ENCODE measurements at regions not wholly inside any gene's neighbourhood (a gene's known extent, or its start where the extent isn't known, plus 50 kb on each side); places are given as distances from the start of the nearest gene placed in this dataset.

DNA sequence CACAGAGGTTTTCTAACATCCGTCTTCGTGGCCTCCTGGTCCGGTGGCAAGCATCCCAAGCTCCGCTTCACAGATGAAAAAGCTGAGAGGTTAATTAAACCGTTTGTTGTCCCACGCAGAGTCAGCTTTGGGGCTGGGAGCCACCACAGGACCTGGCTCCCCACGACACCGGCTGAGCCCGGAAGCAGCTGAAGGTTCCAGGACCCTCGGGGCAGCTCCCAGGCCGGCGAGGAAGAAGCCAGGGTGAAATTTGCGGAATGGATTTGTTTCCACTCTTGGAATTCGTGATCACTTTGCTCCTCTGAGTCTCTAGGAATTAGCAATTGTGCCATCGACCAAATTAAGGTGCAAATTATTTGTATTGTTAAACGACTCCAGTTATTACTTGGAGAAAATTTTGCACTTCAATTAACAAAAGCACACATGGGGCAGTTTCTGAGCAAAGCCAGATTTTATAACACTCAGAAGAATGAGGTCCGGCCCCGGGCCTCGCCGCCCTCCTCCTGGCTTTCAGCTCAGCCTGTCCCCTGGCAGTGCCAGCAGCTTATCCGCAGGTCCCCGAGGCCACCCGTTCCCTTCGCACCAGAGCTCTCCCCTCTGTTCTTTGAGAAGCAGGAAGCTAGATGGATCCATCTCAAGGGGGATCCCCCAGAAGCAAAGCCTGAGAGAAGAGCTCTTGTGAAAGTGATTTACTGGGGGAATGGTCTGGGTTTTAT is 69.1 kb downstream of the SIK1 start:
- peaks cover 0 to 19% of the 10 kb centered on the region in 2 donors for H3K4me1 ChIP-seq (ENCODE audit: control insufficient read depth in 2 of 2, insufficient read depth in 2 of 2, low read length in 1 of 2)
- H3K9me3 ChIP-seq (ENCODE audit: control insufficient read depth in 2 of 2, insufficient read depth in 1 of 2, low read depth in 1 of 2, low read length in 1 of 2) = no peaks in the 10 kb centered on the region
- no peaks in the 10 kb centered on the region for H3K36me3 ChIP-seq (ENCODE audit: control insufficient read depth in 2 of 2, insufficient read depth in 2 of 2, low read length in 1 of 2)
- H3K27me3 ChIP-seq (ENCODE audit: control insufficient read depth in 1 of 2, insufficient read depth in 2 of 2, low read length in 2 of 2) = no peaks in the 10 kb centered on the region
- no peak overlapping the region for H3K27ac ChIP-seq (ENCODE audit: low read depth in 2 of 2, low read length in 1 of 2)
- 88 to 91% methylated on average over 24 of the region's 24 CpGs for WGBS, 2 donors
- H3K4me3 ChIP-seq (ENCODE audit: low read depth in 1 of 2, low read length in 2 of 2) = no peak overlapping the region

DNA sequence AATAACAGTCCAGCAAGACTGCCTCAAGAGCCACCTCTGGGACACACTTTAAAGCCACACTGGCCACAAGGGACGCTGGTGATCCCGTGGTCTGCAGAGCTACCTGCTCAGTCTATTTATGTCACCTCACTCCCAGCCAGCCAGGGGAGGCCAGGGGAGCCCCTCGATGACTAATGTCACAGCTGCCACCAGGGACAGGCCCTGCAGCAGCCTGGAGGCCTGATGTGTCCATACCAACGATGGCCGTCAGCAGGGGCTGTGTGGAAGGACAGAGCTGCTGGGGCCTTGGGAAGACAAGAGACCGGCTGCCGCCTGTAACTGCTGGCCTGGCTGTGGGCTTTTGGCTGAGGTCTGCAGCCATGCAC is 71.0 kb downstream of the SIK1 start:
- Histone ChIP-seq H3K27ac (ENCODE audit: low read depth in 2 of 2, low read length in 1 of 2) (no peak overlapping the region), H3K36me3 (ENCODE audit: control insufficient read depth in 2 of 2, insufficient read depth in 2 of 2, low read length in 1 of 2) (no peaks in the 10 kb centered on the region), H3K4me3 (ENCODE audit: low read depth in 1 of 2, low read length in 2 of 2) (no peak overlapping the region), H3K27me3 (ENCODE audit: control insufficient read depth in 1 of 2, insufficient read depth in 2 of 2, low read length in 2 of 2) (no peaks in the 10 kb centered on the region), H3K4me1 (ENCODE audit: control insufficient read depth in 2 of 2, insufficient read depth in 2 of 2, low read length in 1 of 2) (peaks cover 0 to 10% of the 10 kb centered on the region in 2 donors), H3K9me3 (ENCODE audit: control insufficient read depth in 2 of 2, insufficient read depth in 1 of 2, low read depth in 1 of 2, low read length in 1 of 2) (no peaks in the 10 kb centered on the region)
- 83 to 84% methylated on average over 7 of the region's 7 CpGs for WGBS, 2 donors

DNA sequence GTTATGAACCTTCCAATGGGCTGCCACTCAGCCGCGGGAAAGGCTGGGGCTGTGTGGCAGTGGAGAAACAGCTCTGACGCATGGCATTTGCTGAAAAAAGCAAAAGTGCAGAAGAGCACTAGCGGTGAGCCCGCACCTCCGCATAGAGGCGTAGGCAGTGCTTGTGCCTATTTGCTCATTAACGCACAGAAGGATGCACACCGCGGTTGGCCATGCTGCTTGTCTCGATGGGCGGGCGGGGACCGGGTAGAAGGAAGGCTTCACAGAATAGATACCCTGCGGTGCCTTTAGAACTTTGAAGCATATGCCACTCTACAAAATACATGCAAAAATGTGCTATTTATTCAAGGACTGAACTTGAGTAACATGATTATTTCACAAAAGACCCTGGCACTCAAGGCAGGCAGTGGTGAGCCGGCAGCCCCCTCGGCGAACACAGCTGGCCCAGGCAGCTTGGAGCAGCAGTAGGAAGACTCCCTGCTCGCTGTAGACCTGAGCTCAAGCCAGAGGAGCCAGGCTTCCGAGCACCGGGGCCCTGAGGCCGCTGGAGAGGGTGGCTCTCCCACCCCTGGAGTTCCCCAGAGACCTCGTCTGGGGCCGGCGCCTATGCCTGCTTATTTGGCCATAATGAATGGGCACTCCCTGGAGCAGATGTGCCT is 71.5 kb downstream of the SIK1 start:
- H3K27me3 ChIP-seq (ENCODE audit: control insufficient read depth in 1 of 2, insufficient read depth in 2 of 2, low read length in 2 of 2) = no peaks in the 10 kb centered on the region
- H3K27ac ChIP-seq (ENCODE audit: low read depth in 2 of 2, low read length in 1 of 2) = no peak overlapping the region
- peaks cover 0 to 6% of the 10 kb centered on the region in 2 donors for H3K4me1 ChIP-seq (ENCODE audit: control insufficient read depth in 2 of 2, insufficient read depth in 2 of 2, low read length in 1 of 2)
- H3K9me3 ChIP-seq (ENCODE audit: control insufficient read depth in 2 of 2, insufficient read depth in 1 of 2, low read depth in 1 of 2, low read length in 1 of 2) = no peaks in the 10 kb centered on the region
- H3K36me3 ChIP-seq (ENCODE audit: control insufficient read depth in 2 of 2, insufficient read depth in 2 of 2, low read length in 1 of 2) = no peaks in the 10 kb centered on the region
- H3K4me3 ChIP-seq (ENCODE audit: low read depth in 1 of 2, low read length in 2 of 2) = no peak overlapping the region
- WGBS, 2 donors = 83 to 87% methylated on average over 25 of the region's 25 CpGs

GRCh38 chr21:43354666-43355065 is 72.3 kb downstream of the SIK1 start:
- H3K36me3 ChIP-seq (ENCODE audit: control insufficient read depth in 2 of 2, insufficient read depth in 2 of 2, low read length in 1 of 2) = no peaks in the 10 kb centered on the region
- WGBS, 2 donors = 91 to 92% methylated on average over 4 of the region's 4 CpGs
- peaks cover 0 to 5% of the 10 kb centered on the region in 2 donors for H3K4me1 ChIP-seq (ENCODE audit: control insufficient read depth in 2 of 2, insufficient read depth in 2 of 2, low read length in 1 of 2)
- no peak overlapping the region for H3K4me3 ChIP-seq (ENCODE audit: low read depth in 1 of 2, low read length in 2 of 2)
- no peaks in the 10 kb centered on the region for H3K27me3 ChIP-seq (ENCODE audit: control insufficient read depth in 1 of 2, insufficient read depth in 2 of 2, low read length in 2 of 2)
- H3K27ac ChIP-seq (ENCODE audit: low read depth in 2 of 2, low read length in 1 of 2) = no peak overlapping the region
- H3K9me3 ChIP-seq (ENCODE audit: control insufficient read depth in 2 of 2, insufficient read depth in 1 of 2, low read depth in 1 of 2, low read length in 1 of 2) = no peaks in the 10 kb centered on the region

DNA sequence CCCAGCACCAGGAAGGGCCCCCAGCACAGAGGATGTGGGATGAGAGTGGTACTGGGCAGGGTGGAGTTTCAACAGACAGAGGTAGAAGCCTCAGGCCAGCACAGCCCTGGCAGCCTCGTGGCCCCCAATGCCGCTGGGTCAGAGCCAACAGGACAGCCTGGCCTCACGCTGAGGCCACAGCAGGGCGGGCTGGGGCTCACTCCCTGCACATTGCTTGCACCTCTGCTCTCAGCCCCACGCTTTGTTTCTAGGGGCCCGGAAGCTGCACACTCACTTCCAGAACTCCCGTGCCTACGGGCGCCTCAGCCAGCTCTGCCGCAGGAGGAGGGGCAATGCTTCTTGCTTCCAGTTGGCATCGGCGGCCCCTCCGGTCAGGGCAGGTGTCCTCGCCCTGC is 72.9 kb downstream of the SIK1 start:
- H3K27me3 ChIP-seq (ENCODE audit: control insufficient read depth in 1 of 2, insufficient read depth in 2 of 2, low read length in 2 of 2) = no peaks in the 10 kb centered on the region
- H3K27ac ChIP-seq (ENCODE audit: low read depth in 2 of 2, low read length in 1 of 2) = no peak overlapping the region
- WGBS, 2 donors = 63 to 77% methylated on average over 14 of the region's 14 CpGs
- H3K36me3 ChIP-seq (ENCODE audit: control insufficient read depth in 2 of 2, insufficient read depth in 2 of 2, low read length in 1 of 2) = no peaks in the 10 kb centered on the region
- peaks cover 0 to 9% of the 10 kb centered on the region in 2 donors for H3K4me1 ChIP-seq (ENCODE audit: control insufficient read depth in 2 of 2, insufficient read depth in 2 of 2, low read length in 1 of 2)
- no peaks in the 10 kb centered on the region for H3K9me3 ChIP-seq (ENCODE audit: control insufficient read depth in 2 of 2, insufficient read depth in 1 of 2, low read depth in 1 of 2, low read length in 1 of 2)
- no peak overlapping the region for H3K4me3 ChIP-seq (ENCODE audit: low read depth in 1 of 2, low read length in 2 of 2)

DNA sequence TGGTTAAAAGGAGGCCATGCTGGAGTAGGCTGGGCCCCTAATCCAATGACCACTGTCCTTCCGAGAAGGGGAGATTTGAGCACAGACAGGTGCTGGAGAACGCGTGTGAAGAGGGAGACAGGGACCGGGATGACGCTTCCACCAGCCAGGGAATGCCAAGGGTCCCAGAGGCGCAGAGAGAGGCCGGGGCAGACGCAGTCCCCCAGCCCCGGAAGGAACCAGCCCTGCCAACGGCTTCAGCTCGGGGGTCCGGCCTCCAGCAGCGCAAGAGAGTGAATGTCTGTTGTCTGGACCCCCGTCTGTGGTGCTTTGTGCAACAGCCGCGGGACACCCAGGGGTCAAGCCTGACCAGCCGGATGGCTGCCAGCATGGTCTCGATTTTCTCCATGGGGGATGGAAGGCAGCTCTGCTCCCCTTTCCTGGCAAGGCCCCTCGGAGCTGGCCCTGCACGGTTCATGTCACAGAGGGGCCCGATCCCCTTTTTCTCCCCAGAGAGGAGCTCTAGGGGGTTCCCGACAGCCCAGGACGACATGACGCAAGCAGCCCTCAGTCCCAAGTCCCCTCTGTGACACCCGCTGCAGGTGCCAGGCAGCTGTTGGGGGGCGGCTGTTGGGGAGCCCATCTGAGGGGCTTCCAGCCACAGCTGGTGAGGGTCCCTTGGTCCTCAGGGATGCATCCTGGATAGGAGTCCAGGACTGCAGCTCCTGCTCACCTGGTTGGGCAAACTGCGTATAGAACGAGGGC is 73.5 kb downstream of the SIK1 start:
- Histone ChIP-seq H3K27me3 (ENCODE audit: control insufficient read depth in 1 of 2, insufficient read depth in 2 of 2, low read length in 2 of 2) (no peaks in the 10 kb centered on the region), H3K36me3 (ENCODE audit: control insufficient read depth in 2 of 2, insufficient read depth in 2 of 2, low read length in 1 of 2) (no peaks in the 10 kb centered on the region), H3K4me1 (ENCODE audit: control insufficient read depth in 2 of 2, insufficient read depth in 2 of 2, low read length in 1 of 2) (peaks cover 0 to 12% of the 10 kb centered on the region in 2 donors), H3K4me3 (ENCODE audit: low read depth in 1 of 2, low read length in 2 of 2) (no peak overlapping the region), H3K27ac (ENCODE audit: low read depth in 2 of 2, low read length in 1 of 2) (no peak overlapping the region), H3K9me3 (ENCODE audit: control insufficient read depth in 2 of 2, insufficient read depth in 1 of 2, low read depth in 1 of 2, low read length in 1 of 2) (no peaks in the 10 kb centered on the region)
- WGBS, 2 donors = 91 to 92% methylated on average over 27 to 28 of the region's 28 CpGs

DNA sequence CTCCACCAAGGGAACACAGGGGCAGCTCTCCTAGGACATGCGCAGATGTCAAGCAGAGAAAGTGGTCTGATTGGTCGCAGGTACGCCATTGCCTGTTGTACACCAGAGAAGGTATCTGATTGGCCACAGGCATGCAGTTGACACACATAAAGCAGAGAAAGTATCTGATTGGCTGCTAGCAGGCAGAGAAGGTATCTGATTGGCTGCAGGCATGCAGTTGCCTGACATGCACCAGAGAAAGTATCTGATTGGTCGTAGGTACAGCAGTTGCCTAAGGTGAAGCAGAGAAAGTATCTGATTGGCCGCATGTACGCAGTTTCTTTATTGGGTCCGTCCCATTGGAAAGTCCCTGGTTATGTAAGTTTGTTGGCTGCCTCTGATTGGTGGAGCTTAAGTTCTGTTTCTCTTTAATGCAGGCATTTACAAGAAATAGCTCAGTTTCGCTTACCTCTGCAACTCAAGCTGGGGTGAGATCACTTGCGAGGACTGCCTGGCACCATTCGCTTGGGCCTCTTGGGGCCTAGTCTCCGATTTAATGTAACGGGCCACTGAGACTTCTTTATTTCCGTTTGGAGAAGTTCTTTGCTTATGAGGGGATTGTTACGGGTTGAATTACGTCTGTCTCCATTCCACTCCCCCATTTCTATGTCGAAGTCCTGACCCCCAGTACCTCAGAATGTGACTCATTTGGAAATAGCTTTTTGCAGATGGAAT is 74.2 kb downstream of the SIK1 start:
- Histone ChIP-seq H3K27ac (ENCODE audit: low read depth in 2 of 2, low read length in 1 of 2) (no peak overlapping the region), H3K4me3 (ENCODE audit: low read depth in 1 of 2, low read length in 2 of 2) (no peak overlapping the region), H3K4me1 (ENCODE audit: control insufficient read depth in 2 of 2, insufficient read depth in 2 of 2, low read length in 1 of 2) (peaks cover 0 to 16% of the 10 kb centered on the region in 2 donors), H3K9me3 (ENCODE audit: control insufficient read depth in 2 of 2, insufficient read depth in 1 of 2, low read depth in 1 of 2, low read length in 1 of 2) (no peaks in the 10 kb centered on the region), H3K27me3 (ENCODE audit: control insufficient read depth in 1 of 2, insufficient read depth in 2 of 2, low read length in 2 of 2) (no peaks in the 10 kb centered on the region), H3K36me3 (ENCODE audit: control insufficient read depth in 2 of 2, insufficient read depth in 2 of 2, low read length in 1 of 2) (no peaks in the 10 kb centered on the region)
- 90 to 92% methylated on average over 16 of the region's 16 CpGs for WGBS, 2 donors

DNA sequence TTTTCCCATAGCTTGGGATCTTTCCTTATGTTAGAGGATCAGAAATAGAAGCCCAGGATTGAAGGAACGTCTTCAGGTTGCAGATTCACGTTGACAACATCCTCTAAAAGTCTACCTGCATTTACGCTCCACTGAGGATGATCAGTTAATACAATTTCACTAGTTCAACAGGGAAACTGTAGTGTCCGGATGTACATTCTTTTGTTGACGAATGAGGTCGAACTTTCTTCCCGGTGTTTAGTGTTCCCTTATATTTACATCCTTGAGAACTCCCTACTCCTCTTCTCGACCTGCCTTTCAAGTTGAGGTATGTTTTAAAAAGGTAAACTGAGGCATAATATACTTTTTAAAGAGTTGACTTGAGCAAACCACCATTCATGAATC is 74.8 kb downstream of the SIK1 start:
- Histone ChIP-seq H3K4me3 (ENCODE audit: low read depth in 1 of 2, low read length in 2 of 2) (no peak overlapping the region), H3K4me1 (ENCODE audit: control insufficient read depth in 2 of 2, insufficient read depth in 2 of 2, low read length in 1 of 2) (peaks cover 0 to 16% of the 10 kb centered on the region in 2 donors), H3K27me3 (ENCODE audit: control insufficient read depth in 1 of 2, insufficient read depth in 2 of 2, low read length in 2 of 2) (no peaks in the 10 kb centered on the region), H3K27ac (ENCODE audit: low read depth in 2 of 2, low read length in 1 of 2) (no peak overlapping the region), H3K9me3 (ENCODE audit: control insufficient read depth in 2 of 2, insufficient read depth in 1 of 2, low read depth in 1 of 2, low read length in 1 of 2) (no peaks in the 10 kb centered on the region), H3K36me3 (ENCODE audit: control insufficient read depth in 2 of 2, insufficient read depth in 2 of 2, low read length in 1 of 2) (no peaks in the 10 kb centered on the region)
- 91 to 93% methylated on average over 8 of the region's 8 CpGs for WGBS, 2 donors

- WGBS, 2 donors = 72 to 74% methylated on average over 13 of the region's 13 CpGs
- H3K27ac ChIP-seq (ENCODE audit: low read depth in 2 of 2, low read length in 1 of 2) = no peak overlapping the region
- H3K4me3 ChIP-seq (ENCODE audit: low read depth in 1 of 2, low read length in 2 of 2) = no peak overlapping the region
- peaks cover 0 to 16% of the 10 kb centered on the region in 2 donors for H3K4me1 ChIP-seq (ENCODE audit: control insufficient read depth in 2 of 2, insufficient read depth in 2 of 2, low read length in 1 of 2)
- H3K9me3 ChIP-seq (ENCODE audit: control insufficient read depth in 2 of 2, insufficient read depth in 1 of 2, low read depth in 1 of 2, low read length in 1 of 2) = no peaks in the 10 kb centered on the region
- no peaks in the 10 kb centered on the region for H3K36me3 ChIP-seq (ENCODE audit: control insufficient read depth in 2 of 2, insufficient read depth in 2 of 2, low read length in 1 of 2)
- no peaks in the 10 kb centered on the region for H3K27me3 ChIP-seq (ENCODE audit: control insufficient read depth in 1 of 2, insufficient read depth in 2 of 2, low read length in 2 of 2)
Measured at GRCh38 chr21:43351501-43352153, 75.3 kb downstream of the SIK1 start.
